PC-9 (cell line): ENCODE measurements at regions not wholly inside any gene's neighbourhood (a gene's known extent, or its start where the extent isn't known, plus 50 kb on each side); places are given as distances from the start of the nearest gene placed in this dataset.

Experiments
- BruUV-seq: library from RNA; stranded (reverse); fragments of 400-500 nt; replicated peaks from 2 replicates; lab custom pipeline; 2021; lab: Mats Ljungman, UMichigan
- CTCF ChIA-PET: fragments of 300-600 bp; sonication (Branson Sonifier 250); formaldehyde crosslinking; loops from one replicate; lab custom pipeline; 2022; ENCODE audit warnings: antibody characterized with exemption; lab: Charles Lee
- POLR2A ChIA-PET: fragments of 300-600 bp; sonication (Branson Sonifier 250); formaldehyde crosslinking; loops from one replicate; lab custom pipeline; 2022; ENCODE audit warnings: antibody characterized with exemption; ENCODE audit not compliant: unreplicated experiment; lab: Charles Lee
- DNase-seq, 2 experiments: peaks; one replicate each; pipeline versions ENCODE4 v3.0.0 to v3.0.0-alpha.2; 2015 to 2022; ENCODE audit warnings: mixed read lengths in 1 of 2
- H2AFZ ChIP-seq: fragments of 200-600 bp; sonication (generic); 2 replicates; pipeline ENCODE4 v1.8.1; 2017; ENCODE audit warnings: antibody characterized with exemption
- H3F3A ChIP-seq: fragments of 200-600 bp; sonication (generic); 2 replicates; pipeline ENCODE4 v1.8.1; 2017; ENCODE audit warnings: antibody characterized with exemption, mild to moderate bottlenecking, low read depth; ENCODE audit not compliant: insufficient read depth
- H3K27ac ChIP-seq: fragments of 200-600 bp; sonication (generic); 2 replicates; pipeline ENCODE4 v1.6.1; 2016; ENCODE audit warnings: mixed run types
- H3K27me3 ChIP-seq: fragments of 200-600 bp; sonication (generic); 2 replicates; pipeline ENCODE4 v1.6.1; 2016; ENCODE audit warnings: low read depth, mixed run types; ENCODE audit not compliant: insufficient read depth
- H3K36me3 ChIP-seq: fragments of 200-600 bp; sonication (generic); 2 replicates; pipeline ENCODE4 v1.6.1; 2016; ENCODE audit warnings: low read depth, mixed run types
- H3K4me1 ChIP-seq: fragments of 200-600 bp; sonication (generic); replicated peaks from 2 replicates; pipeline ENCODE4 v1.6.1; 2016; ENCODE audit warnings: mixed run types; ENCODE audit not compliant: insufficient read depth
- H3K4me2 ChIP-seq: fragments of 200-600 bp; sonication (generic); 2 replicates; pipeline ENCODE4 v1.6.1; 2017; ENCODE audit warnings: mixed run types
- H3K4me3 ChIP-seq: fragments of 200-600 bp; sonication (generic); 2 replicates; pipeline ENCODE4 v1.6.1; 2016; ENCODE audit warnings: mixed run types
- H3K79me2 ChIP-seq: fragments of 200-600 bp; sonication (generic); 2 replicates; pipeline ENCODE4 v1.6.1; 2017; ENCODE audit warnings: low read depth, mixed run types
- H3K9me2 ChIP-seq: fragments of 200-600 bp; sonication (generic); 2 replicates; pipeline ENCODE4 v1.8.1; 2017; ENCODE audit warnings: mild to moderate bottlenecking; ENCODE audit not compliant: insufficient read depth
- H3K9me3 ChIP-seq: fragments of 200-600 bp; sonication (generic); 2 replicates; pipeline ENCODE4 v1.8.1; 2016; ENCODE audit warnings: low read depth; ENCODE audit not compliant: insufficient read depth
- H4K20me1 ChIP-seq: fragments of 200-600 bp; sonication (generic); 2 replicates; pipeline ENCODE4 v1.8.1; 2017; ENCODE audit not compliant: insufficient read depth
- CTCF ChIP-seq: fragments of 200-600 bp; sonication (generic); conservative IDR thresholded peaks from 2 replicates; pipeline ENCODE4 v1.6.1; 2017; ENCODE audit warnings: mixed run types, antibody characterized with exemption, mild to moderate bottlenecking, moderate library complexity
- EZH2 ChIP-seq: fragments of 200-600 bp; sonication (generic); IDR thresholded peaks from 2 replicates; pipeline ENCODE4 v1.8.0; 2017; ENCODE audit warnings: antibody characterized with exemption, low read depth
- intact Hi-C: fragments of 100-400 bp; cut with micrococcal nuclease; formaldehyde crosslinking; loops from one replicate; pipeline ENCODE4 v1.10.0; 2022; ENCODE audit not compliant: unreplicated experiment

GRCh38 chr6:74114428-74114827 is 418.4 kb downstream of the CD109 start:
- Histone ChIP-seq H3K4me3 (no peak overlapping the region), H3K79me2 (no peaks in the 10 kb centered on the region), H4K20me1 (no peaks in the 10 kb centered on the region), H3F3A (no peaks in the 10 kb centered on the region), H3K4me2 (no peak overlapping the region), H3K36me3 (no peaks in the 10 kb centered on the region), H3K27me3 (no peaks in the 10 kb centered on the region), H2AFZ (no peak overlapping the region), H3K9me2 (no peaks in the 10 kb centered on the region), H3K9me3 (no peaks in the 10 kb centered on the region), H3K27ac (no peak overlapping the region), H3K4me1 (no peaks in the 10 kb centered on the region)
- DNase-seq = no peak
- intact Hi-C loops = no loop called here
- BruUV-seq = no TSS peak
- CTCF ChIA-PET = no interaction called here
- no peak for TF ChIP-seq CTCF
- TF ChIP-seq EZH2 = no peak
- POLR2A ChIA-PET = no interaction called here

- POLR2A ChIA-PET = no interaction called here
- intact Hi-C loops = no loop called here
Measured at GRCh38 chr6:74113901-74114300, 417.9 kb downstream of the CD109 start.

GRCh38 chr6:74103417-74103816 is 407.4 kb downstream of the CD109 start:
- POLR2A ChIA-PET = no interaction called here
- CTCF ChIA-PET = no interaction called here
- BruUV-seq = no TSS peak

More at GRCh38 chr6:74113901-74114300, 417.9 kb downstream of the CD109 start:
- no peak for DNase-seq
- H3K27me3 ChIP-seq = no peaks in the 10 kb centered on the region
- no peaks in the 10 kb centered on the region for H3K36me3 ChIP-seq
- no peak overlapping the region for H3K4me2 ChIP-seq
- H3K9me2 ChIP-seq = no peaks in the 10 kb centered on the region
- H3F3A ChIP-seq = no peaks in the 10 kb centered on the region
- TF ChIP-seq CTCF (no peak), EZH2 (no peak)
- no TSS peak for BruUV-seq
- no peaks in the 10 kb centered on the region for H3K4me1 ChIP-seq
- CTCF ChIA-PET = no interaction called here
- no peaks in the 10 kb centered on the region for H4K20me1 ChIP-seq
- H3K4me3 ChIP-seq = no peak overlapping the region
- no peaks in the 10 kb centered on the region for H3K79me2 ChIP-seq
- H3K27ac ChIP-seq = no peak overlapping the region
- H2AFZ ChIP-seq = no peak overlapping the region
- no peaks in the 10 kb centered on the region for H3K9me3 ChIP-seq

More at GRCh38 chr6:74103417-74103816, 407.4 kb downstream of the CD109 start:
- Histone ChIP-seq H3K4me3 (no peak overlapping the region), H3K79me2 (no peaks in the 10 kb centered on the region), H3K36me3 (no peaks in the 10 kb centered on the region), H2AFZ (no peak overlapping the region), H3F3A (no peaks in the 10 kb centered on the region), H3K9me3 (no peaks in the 10 kb centered on the region), H4K20me1 (no peaks in the 10 kb centered on the region), H3K4me1 (no peaks in the 10 kb centered on the region), H3K27me3 (no peaks in the 10 kb centered on the region), H3K27ac (no peak overlapping the region), H3K9me2 (no peaks in the 10 kb centered on the region), H3K4me2 (no peak overlapping the region)
- no peak for DNase-seq
- TF ChIP-seq CTCF (no peak), EZH2 (no peak)
- intact Hi-C loops = no loop called here
